Endothelial cell of umbilical vein (primary cell): ENCODE measurements at regions not wholly inside any gene's neighbourhood (a gene's known extent, or its start where the extent isn't known, plus 50 kb on each side); places are given as distances from the start of the nearest gene placed in this dataset.

Experiments
- EZH2 ChIP-seq: IDR thresholded peaks from 2 replicates; pipeline ENCODE4 v1.6.1; 2012; ENCODE audit warnings: borderline replicate concordance, low read depth, mild to moderate bottlenecking, moderate library complexity, low read length, inconsistent platforms; ENCODE audit not compliant: severe bottlenecking
- GATA2 ChIP-seq: IDR thresholded peaks from 2 replicates; pipeline ENCODE4 v1.7.0; 2011; ENCODE audit warnings: low read depth, mild to moderate bottlenecking, moderate library complexity, mixed read lengths, low read length; ENCODE audit not compliant: insufficient read length, insufficient read depth
- POLR2A ChIP-seq: IDR thresholded peaks from 2 replicates; pipeline ENCODE4 v1.6.1; 2012; ENCODE audit warnings: low read depth, mild to moderate bottlenecking, control low read depth, low read length
- POLR2AphosphoS5 ChIP-seq: IDR thresholded peaks from 2 replicates; pipeline ENCODE4 v1.6.1; 2012; ENCODE audit warnings: low read depth, mild to moderate bottlenecking, control low read depth, low read length, moderate library complexity; ENCODE audit not compliant: insufficient read depth
- TF ChIP-seq, protein P1 (sequence below), 2 donors: IDR thresholded peaks; 1 replicate in 1 of 2; 2 replicates in 1 of 2; pipeline ENCODE4 v1.5.1; 2011; ENCODE audit warnings: low read length in 2 of 2, mild to moderate bottlenecking in 2 of 2, moderate library complexity in 2 of 2, control low read depth in 1 of 2, inconsistent platforms in 1 of 2, low read depth in 1 of 2; ENCODE audit not compliant: insufficient read depth in 1 of 2; ENCODE audit errors: extremely low read depth in 1 of 2
- TF ChIP-seq, protein P2 (sequence below): IDR thresholded peaks from 2 replicates; pipeline ENCODE4 v1.6.1; 2011; ENCODE audit not compliant: insufficient read depth, insufficient read length

DNA sequence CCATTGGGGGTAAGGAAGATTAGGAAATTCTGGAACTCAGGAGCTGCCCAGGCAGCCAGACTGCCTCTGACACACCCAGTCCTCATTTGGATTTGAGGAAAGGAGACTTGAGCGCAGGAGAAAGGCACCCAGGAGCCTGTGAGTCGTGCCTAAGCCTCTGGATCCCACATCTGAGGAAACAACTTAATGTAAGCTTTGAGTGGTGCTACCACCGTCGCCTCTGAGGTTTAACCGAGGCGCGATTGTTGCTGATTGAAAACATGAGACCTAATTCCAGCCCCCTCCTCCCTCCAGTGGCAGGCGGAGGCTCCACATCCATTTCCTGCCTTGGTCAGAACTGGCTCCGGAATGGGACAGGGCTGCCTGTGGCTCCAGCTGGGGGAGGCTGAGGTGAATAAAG is 176.7 kb upstream of the PKDCC start:
- TF ChIP-seq EZH2, result no peak
- TF ChIP-seq, protein P1, sequence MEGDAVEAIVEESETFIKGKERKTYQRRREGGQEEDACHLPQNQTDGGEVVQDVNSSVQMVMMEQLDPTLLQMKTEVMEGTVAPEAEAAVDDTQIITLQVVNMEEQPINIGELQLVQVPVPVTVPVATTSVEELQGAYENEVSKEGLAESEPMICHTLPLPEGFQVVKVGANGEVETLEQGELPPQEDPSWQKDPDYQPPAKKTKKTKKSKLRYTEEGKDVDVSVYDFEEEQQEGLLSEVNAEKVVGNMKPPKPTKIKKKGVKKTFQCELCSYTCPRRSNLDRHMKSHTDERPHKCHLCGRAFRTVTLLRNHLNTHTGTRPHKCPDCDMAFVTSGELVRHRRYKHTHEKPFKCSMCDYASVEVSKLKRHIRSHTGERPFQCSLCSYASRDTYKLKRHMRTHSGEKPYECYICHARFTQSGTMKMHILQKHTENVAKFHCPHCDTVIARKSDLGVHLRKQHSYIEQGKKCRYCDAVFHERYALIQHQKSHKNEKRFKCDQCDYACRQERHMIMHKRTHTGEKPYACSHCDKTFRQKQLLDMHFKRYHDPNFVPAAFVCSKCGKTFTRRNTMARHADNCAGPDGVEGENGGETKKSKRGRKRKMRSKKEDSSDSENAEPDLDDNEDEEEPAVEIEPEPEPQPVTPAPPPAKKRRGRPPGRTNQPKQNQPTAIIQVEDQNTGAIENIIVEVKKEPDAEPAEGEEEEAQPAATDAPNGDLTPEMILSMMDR (IDR thresholded peaks at IDR 0.05; ENCODE audit: extremely low read depth in 1 of 2, insufficient read depth in 1 of 2, low read depth in 1 of 2, low read length in 2 of 2), result peak; percentile 4 to 24
- no peak for TF ChIP-seq POLR2A
- no peak for TF ChIP-seq POLR2AphosphoS5
- TF ChIP-seq, protein P2, sequence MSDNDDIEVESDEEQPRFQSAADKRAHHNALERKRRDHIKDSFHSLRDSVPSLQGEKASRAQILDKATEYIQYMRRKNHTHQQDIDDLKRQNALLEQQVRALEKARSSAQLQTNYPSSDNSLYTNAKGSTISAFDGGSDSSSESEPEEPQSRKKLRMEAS, result no peak
- no peak for TF ChIP-seq GATA2
